PC-9 (cell line): ENCODE measurements at regions not wholly inside any gene's neighbourhood (a gene's known extent, or its start where the extent isn't known, plus 50 kb on each side); places are given as distances from the start of the nearest gene placed in this dataset.

Source experiments
- EZH2 ChIP-seq: fragments of 200-600 bp; sonication (generic); IDR thresholded peaks from 2 replicates; pipeline ENCODE4 v1.8.0; 2017; ENCODE audit warnings: antibody characterized with exemption, low read depth
- TF ChIP-seq, protein P1 (sequence below): fragments of 200-600 bp; sonication (generic); conservative IDR thresholded peaks from 2 replicates; pipeline ENCODE4 v1.6.1; 2017; ENCODE audit warnings: mixed run types, antibody characterized with exemption, mild to moderate bottlenecking, moderate library complexity

DNA sequence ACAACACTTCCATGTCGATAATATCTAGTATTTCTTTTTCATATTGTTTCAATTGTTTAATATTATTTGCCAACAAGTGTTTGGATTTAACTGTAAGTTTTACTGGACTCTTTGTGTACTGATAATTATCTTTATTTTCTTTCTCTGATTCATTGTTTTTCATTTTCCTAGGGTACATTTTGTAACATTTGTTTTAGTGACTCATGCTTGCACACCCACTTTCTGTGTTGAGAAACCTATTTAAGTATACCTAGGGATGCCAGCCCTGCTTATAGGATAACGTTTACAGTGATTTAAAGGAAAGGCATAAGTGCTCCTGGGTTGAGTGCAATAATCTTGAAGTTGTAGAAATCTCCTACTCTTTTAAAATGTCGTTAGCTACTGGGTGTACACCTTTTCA is 1386.0 kb upstream of the ADGRL4 start:
- TF ChIP-seq, protein P1, sequence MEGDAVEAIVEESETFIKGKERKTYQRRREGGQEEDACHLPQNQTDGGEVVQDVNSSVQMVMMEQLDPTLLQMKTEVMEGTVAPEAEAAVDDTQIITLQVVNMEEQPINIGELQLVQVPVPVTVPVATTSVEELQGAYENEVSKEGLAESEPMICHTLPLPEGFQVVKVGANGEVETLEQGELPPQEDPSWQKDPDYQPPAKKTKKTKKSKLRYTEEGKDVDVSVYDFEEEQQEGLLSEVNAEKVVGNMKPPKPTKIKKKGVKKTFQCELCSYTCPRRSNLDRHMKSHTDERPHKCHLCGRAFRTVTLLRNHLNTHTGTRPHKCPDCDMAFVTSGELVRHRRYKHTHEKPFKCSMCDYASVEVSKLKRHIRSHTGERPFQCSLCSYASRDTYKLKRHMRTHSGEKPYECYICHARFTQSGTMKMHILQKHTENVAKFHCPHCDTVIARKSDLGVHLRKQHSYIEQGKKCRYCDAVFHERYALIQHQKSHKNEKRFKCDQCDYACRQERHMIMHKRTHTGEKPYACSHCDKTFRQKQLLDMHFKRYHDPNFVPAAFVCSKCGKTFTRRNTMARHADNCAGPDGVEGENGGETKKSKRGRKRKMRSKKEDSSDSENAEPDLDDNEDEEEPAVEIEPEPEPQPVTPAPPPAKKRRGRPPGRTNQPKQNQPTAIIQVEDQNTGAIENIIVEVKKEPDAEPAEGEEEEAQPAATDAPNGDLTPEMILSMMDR: no peak
- no peak for TF ChIP-seq EZH2
